HUES64 (cell line): ENCODE measurements at regions not wholly inside any gene's neighbourhood (a gene's known extent, or its start where the extent isn't known, plus 50 kb on each side); places are given as distances from the start of the nearest gene placed in this dataset.
A peak's percentile ranks its signal among the peaks of the same experiment; 100 is the strongest.
"Not testable (repeated sequence)": the region's sequence is repeated elsewhere in the genome, so short reads cannot be mapped to it uniquely, and the experiment has no call there.

ENCODE experiments used
- H3K27ac ChIP-seq: 2 replicates; pipeline ENCODE4 v1.7.0; 2013; ENCODE audit warnings: low read depth, low read length, inconsistent platforms
- H3K27me3 ChIP-seq: 2 replicates; pipeline ENCODE4 v1.6.1; 2013; ENCODE audit warnings: mild to moderate bottlenecking, low read length; ENCODE audit not compliant: insufficient read depth
- H3K36me3 ChIP-seq: 2 replicates; pipeline ENCODE4 v1.6.1; 2013; ENCODE audit warnings: mild to moderate bottlenecking, low read length; ENCODE audit not compliant: insufficient read depth
- H3K4me1 ChIP-seq: 2 replicates; pipeline ENCODE4 v1.6.1; 2013; ENCODE audit warnings: mild to moderate bottlenecking, low read length, moderate library complexity; ENCODE audit not compliant: insufficient read depth
- H3K4me3 ChIP-seq: 2 replicates; pipeline ENCODE4 v1.5.1; 2013; ENCODE audit warnings: mild to moderate bottlenecking, low read length, moderate library complexity
- H3K9ac ChIP-seq: 2 replicates; pipeline ENCODE4 v1.6.1; 2013; ENCODE audit warnings: mild to moderate bottlenecking, low read depth, low read length
- H3K9me3 ChIP-seq: 2 replicates; pipeline ENCODE4 v1.6.1; 2013; ENCODE audit warnings: low read depth, low read length; ENCODE audit not compliant: insufficient read depth
- WGBS: fragments of 150-250, 120-280 bp; methylation state at CpG from one replicate; pipeline ENCODE4 v1.1.7; 2013; ENCODE audit warnings: missing lambda C conversion rate; 5-methylcytosine and 5-hydroxymethylcytosine counted together

DNA sequence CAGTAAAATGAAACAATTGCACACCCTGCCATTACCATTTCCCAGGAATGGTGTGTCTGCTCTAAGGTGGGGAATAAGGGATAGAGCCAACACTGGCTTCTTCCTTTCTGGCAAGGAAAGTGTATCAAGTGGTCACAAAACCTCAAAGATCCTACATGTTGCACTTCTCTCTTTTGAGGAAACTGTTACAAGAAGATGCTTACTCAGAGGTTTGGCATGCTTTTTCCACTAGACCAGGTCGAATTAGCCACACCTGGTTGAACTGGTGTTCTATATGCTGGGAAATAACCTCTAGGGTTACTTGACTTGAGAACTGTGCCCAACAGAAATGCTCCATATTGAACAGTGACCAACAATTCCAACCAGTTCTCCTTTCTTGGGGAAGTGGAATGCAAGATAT, 102.9 kb downstream of the LRRN1 start:
- H3K9ac ChIP-seq, result no peak overlapping the region
- no peak overlapping the region for H3K4me3 ChIP-seq
- H3K27ac ChIP-seq, result no peak overlapping the region
- H3K9me3 ChIP-seq, result no peaks in the 10 kb centered on the region
- H3K36me3 ChIP-seq, result no peaks in the 10 kb centered on the region
- no peaks in the 10 kb centered on the region for H3K27me3 ChIP-seq
- no peaks in the 10 kb centered on the region; the same call in 1 of the 2 replicates for H3K4me1 ChIP-seq
- 86% methylated on average over 1 of the region's 1 CpG for WGBS

DNA sequence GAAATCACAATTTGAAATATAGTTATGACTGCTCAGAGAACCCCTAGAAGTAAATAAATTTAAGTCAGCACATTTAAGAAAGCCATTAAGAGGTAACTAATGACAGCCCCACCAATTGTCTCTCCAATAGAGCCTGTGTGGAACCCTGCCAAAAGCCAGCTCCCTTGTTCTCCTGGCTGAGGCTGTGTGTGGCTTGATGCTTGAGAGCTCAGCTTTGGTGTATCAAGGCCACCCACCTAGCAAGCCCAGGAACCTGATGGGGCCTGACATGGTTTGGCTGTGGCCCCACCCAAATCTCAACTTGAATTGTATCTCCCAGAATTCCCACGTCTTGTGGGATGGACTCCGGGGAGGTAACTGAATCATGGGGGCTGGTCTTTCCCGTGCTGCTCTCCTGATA, 106.9 kb downstream of the LRRN1 start:
- no peaks in the 10 kb centered on the region for H3K9me3 ChIP-seq
- H3K27ac ChIP-seq, result no peak overlapping the region
- no peak overlapping the region for H3K4me3 ChIP-seq
- 94% methylated on average over 3 of the region's 3 CpGs for WGBS
- H3K4me1 ChIP-seq, result no peaks in the 10 kb centered on the region; the same call in 1 of the 2 replicates
- no peaks in the 10 kb centered on the region for H3K27me3 ChIP-seq
- no peak overlapping the region for H3K9ac ChIP-seq
- H3K36me3 ChIP-seq, result no peaks in the 10 kb centered on the region; the same call in 1 of the 2 replicates

DNA sequence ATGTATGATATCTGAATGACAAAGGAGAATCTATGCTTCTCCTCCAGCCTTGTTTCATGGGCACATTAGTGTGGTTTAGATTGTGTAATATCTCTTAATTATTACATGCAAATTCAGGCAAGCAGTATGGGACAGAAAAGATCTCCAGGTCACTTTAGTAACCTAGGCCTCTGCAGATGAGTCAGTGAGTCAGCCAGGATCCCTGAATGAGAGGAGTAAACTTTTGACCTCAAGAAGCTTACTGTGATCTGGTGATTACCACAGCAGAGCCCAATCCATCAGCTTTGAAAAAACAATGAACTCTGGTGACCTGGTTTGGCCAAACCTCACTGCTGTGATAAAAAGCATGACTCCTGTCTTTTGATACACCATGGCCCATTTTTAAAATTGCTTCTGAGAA, 107.8 kb downstream of the LRRN1 start:
- Histone ChIP-seq H3K4me1 (no peaks in the 10 kb centered on the region), H3K36me3 (no peaks in the 10 kb centered on the region; the same call in 1 of the 2 replicates), H3K9ac (no peak overlapping the region), H3K4me3 (no peak overlapping the region), H3K9me3 (no peaks in the 10 kb centered on the region), H3K27ac (no peak overlapping the region), H3K27me3 (no peaks in the 10 kb centered on the region)

DNA sequence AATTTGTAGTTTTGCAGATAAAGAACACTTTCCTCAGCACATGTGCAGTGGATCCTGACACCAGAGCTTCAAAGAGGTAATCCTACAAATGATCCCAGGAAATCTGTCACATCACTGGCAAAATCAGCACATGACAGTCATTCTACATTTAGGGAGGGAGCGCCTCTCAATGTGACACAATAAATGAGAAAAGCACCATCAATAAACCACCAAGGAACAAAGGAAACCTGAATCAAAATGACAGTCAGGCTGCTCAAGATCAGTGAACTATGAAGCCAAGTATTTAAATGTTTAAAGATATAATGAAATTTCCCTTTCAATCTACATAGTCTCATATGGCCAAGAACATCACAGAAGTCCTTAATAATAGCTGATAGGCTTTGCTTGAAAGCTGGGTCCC, 119.5 kb downstream of the LRRN1 start:
- Histone ChIP-seq H3K36me3 (no peaks in the 10 kb centered on the region), H3K4me1 (no peaks in the 10 kb centered on the region), H3K27me3 (no peaks in the 10 kb centered on the region), H3K27ac (no peak overlapping the region), H3K9ac (no peak overlapping the region), H3K9me3 (no peaks in the 10 kb centered on the region), H3K4me3 (no peak overlapping the region)
- 100% methylated on average over 1 of the region's 1 CpG for WGBS

DNA sequence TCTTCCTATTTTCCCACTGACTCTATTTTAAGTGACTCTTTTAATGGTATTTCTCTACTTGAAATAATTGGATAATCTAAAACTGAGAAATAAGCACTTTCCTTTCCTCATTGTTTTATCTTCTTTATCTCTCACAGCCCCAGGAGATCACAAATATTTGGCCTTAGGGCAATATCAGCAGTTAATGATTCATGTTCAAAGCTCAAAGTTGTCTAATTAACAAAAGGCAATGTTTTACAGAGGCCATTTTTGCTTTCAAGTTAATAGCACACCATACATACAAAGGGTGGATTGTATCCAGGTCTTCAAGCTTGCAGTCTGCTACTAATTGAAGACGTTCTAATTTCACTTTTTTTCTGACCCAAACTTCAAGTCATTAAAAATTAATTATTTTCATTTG, 120.1 kb downstream of the LRRN1 start:
- H3K4me1 ChIP-seq, result no peaks in the 10 kb centered on the region
- WGBS, result 83% methylated on average over 1 of the region's 1 CpG

DNA sequence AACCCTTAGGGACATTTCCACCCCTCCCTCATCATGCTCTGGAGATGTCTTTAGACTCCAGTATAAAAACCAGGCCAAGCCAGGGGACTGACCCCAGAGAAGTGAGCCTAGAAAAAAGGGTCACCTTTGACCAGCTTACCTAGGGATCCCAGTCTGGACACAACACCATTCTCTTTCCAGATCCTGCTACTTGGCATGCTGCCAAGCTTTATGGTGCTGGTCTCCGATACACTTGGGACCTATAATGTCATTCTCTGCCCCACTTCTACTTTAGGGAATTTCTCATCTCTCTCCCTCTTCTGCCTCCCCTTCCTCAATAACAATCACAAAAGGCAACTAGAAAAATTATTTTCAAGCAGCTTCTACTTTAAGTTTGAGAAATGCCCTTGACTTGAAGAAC, 124.4 kb downstream of the LRRN1 start:
- Histone ChIP-seq H3K36me3 (no peaks in the 10 kb centered on the region), H3K4me3 (no peak overlapping the region), H3K27me3 (no peaks in the 10 kb centered on the region), H3K9ac (no peak overlapping the region), H3K4me1 (no peaks in the 10 kb centered on the region; the same call in 1 of the 2 replicates), H3K27ac (no peak overlapping the region), H3K9me3 (no peaks in the 10 kb centered on the region)
- WGBS, result 95% methylated on average over 1 of the region's 1 CpG

More for the DNA sequence above, 120.1 kb downstream of the LRRN1 start:
- H3K36me3 ChIP-seq, result no peaks in the 10 kb centered on the region
- no peaks in the 10 kb centered on the region for H3K9me3 ChIP-seq
- H3K4me3 ChIP-seq, result no peak overlapping the region
- H3K9ac ChIP-seq, result no peak overlapping the region
- no peaks in the 10 kb centered on the region for H3K27me3 ChIP-seq
- H3K27ac ChIP-seq, result no peak overlapping the region

DNA sequence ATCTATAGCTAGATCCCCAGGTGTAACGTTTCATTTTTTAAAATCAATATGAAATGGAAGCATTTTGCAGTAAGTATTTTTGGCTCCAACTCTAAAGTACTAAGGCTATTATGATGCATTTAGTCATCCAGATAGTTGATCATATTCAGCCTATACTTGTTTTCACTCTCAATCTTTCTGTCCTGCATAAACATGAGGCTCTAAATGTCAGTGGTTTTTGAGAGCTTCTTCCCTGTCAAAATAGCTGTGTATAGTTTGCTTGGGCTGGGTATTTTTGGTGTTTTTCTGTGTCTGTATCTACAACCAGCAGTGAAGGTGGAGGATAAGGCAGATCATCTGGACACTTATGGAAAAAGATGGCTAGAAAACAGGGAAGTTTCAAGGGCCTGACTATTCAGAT, 128.0 kb downstream of the LRRN1 start:
- Histone ChIP-seq H3K9me3 (peaks cover 12% of the 10 kb centered on the region; the same call in 1 of the 2 replicates), H3K36me3 (no peaks in the 10 kb centered on the region), H3K4me1 (no peaks in the 10 kb centered on the region; the same call in 1 of the 2 replicates), H3K9ac (no peak overlapping the region), H3K27me3 (no peaks in the 10 kb centered on the region), H3K4me3 (no peak overlapping the region), H3K27ac (no peak overlapping the region)
- WGBS, result no CpG with 5 or more reads among the region's 1 CpG

DNA sequence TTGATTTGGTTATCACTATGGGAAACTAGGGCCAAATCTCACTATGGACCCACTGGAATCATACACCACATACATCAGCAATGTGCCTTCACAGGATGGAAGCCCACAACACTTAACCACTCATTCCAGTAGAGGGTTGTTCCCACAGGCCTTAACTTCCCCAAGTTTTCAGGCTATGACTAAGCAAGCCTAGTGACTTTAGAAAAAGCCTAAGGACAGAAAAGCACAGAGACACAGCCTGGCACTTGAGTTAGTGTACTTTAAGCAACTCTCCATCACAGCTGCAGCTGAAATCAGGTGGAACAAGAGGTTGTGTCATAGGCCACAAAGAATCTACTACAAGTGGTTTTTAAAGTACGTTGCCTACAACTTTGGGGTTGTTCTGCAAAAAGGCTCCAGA, 128.7 kb downstream of the LRRN1 start:
- Histone ChIP-seq H3K9me3 (peaks cover 12% of the 10 kb centered on the region; the same call in 1 of the 2 replicates), H3K36me3 (no peaks in the 10 kb centered on the region), H3K27me3 (no peaks in the 10 kb centered on the region), H3K4me3 (no peak overlapping the region), H3K4me1 (no peaks in the 10 kb centered on the region; the same call in 1 of the 2 replicates), H3K9ac (no peak overlapping the region), H3K27ac (no peak overlapping the region)
- WGBS, result 100% methylated on average over 1 of the region's 1 CpG

DNA sequence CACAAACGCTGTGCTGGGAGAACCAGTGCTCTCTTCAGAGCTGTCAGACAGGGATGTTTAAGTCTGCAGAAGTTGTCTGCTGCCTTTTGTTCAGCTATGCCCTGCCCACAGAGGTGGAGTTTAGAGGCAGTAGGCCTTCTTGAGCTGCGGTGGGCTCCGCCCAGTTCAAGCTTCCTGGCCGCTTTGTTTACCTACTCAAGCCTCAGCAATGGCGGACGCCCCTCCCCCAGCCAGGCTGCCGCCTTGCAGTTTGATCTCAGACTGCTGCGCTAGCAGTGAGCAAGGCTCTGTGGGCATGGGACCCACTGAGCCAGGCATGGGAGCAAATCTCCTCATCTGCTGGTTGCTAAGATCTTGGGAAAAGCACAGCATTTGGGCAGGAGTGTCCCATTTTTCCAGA, 142.1 kb downstream of the LRRN1 start:
- not testable (repeated sequence) for H3K4me3 ChIP-seq, H3K36me3 ChIP-seq, H3K27me3 ChIP-seq, H3K4me1 ChIP-seq, H3K9ac ChIP-seq, H3K27ac ChIP-seq
- H3K9me3 ChIP-seq, result 0 out of 2 replicates have a peak, but pooled peaks cover 10% of the 10 kb centered on the region
- WGBS, result 94% methylated on average over 8 of the region's 8 CpGs

DNA sequence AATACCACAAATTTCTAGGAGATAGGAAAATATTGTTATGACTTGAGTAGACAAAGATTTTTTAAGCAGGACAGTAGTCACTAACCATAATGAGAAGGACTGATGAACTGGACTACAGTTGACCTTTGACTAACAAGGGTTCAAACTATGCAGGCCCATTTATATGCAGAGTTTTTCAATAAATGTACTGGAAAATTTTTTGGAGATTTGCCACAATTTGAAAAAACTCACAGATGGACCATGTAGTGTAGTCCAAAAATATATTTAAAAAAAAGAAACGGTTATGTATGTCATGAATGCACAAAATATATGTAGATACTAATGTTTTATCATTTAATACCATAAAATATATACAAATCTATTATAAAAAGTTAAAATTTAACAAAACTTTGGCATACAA, 151.8 kb downstream of the LRRN1 start:
- Histone ChIP-seq H3K27ac (no peak overlapping the region), H3K9ac (no peak overlapping the region), H3K4me1 (no peaks in the 10 kb centered on the region), H3K36me3 (no peaks in the 10 kb centered on the region), H3K27me3 (no peaks in the 10 kb centered on the region), H3K4me3 (no peak overlapping the region), H3K9me3 (no peaks in the 10 kb centered on the region)
- no CpG with 5 or more reads among the region's 1 CpG for WGBS

DNA sequence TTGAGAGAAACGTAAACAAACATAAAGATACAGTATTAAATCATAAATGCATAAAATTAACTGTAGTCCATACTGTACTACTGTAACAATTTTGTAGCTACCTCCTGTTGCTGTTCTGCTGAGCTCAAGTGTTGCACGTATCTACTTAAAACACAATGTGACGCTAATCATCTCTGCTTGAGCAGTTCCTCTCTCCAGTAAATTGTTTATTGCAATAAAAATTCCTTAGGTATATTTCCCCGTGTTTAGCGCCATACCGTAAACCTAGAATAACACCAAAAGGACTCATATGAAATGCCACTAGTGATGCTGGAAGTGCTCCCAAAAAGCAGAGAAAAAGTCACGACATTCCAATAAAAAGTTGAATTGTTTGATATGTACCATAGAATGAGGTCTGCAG, 152.3 kb downstream of the LRRN1 start:
- no peaks in the 10 kb centered on the region for H3K36me3 ChIP-seq
- H3K4me3 ChIP-seq, result no peak overlapping the region
- WGBS, result over 99% methylated on average over 7 of the region's 7 CpGs
- no peak overlapping the region for H3K9ac ChIP-seq
- H3K27ac ChIP-seq, result no peak overlapping the region
- no peaks in the 10 kb centered on the region for H3K27me3 ChIP-seq
- no peaks in the 10 kb centered on the region for H3K4me1 ChIP-seq
- no peaks in the 10 kb centered on the region for H3K9me3 ChIP-seq

DNA sequence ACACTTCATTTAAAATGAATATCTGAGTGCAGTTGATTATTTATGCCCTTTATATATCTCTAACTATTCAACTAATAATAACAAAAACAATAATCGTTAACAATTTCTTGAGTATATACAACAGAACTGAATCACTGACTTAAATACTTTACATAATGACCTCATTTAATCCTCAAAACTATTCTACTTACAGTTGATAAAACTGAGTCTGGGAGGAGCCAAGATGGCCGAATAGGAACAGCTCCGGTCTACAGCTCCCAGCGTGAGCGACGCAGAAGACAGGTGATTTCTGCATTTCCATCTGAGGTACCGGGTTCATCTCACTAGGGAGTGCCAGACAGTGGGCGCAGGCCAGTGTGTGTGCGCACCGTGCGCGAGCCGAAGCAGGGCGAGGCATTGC, 163.6 kb downstream of the LRRN1 start:
- H3K27me3 ChIP-seq, H3K36me3 ChIP-seq, H3K4me1 ChIP-seq, H3K9me3 ChIP-seq, H3K27ac ChIP-seq: not testable (repeated sequence)
- 11% methylated on average over 6 of the region's 14 CpGs for WGBS
- Histone ChIP-seq H3K4me3 (peak overlapping the region; percentile 66), H3K9ac (peak overlapping the region; percentile 69)
